HAP-1 (cell line): ENCODE measurements at regions not wholly inside any gene's neighbourhood (a gene's known extent, or its start where the extent isn't known, plus 50 kb on each side); places are given as distances from the start of the nearest gene placed in this dataset.
A peak's percentile ranks its signal among the peaks of the same experiment; 100 is the strongest.

Experiments used
- DNase-seq, 2 experiments: peaks; one replicate each; pipeline ENCODE4 v3.0.0-alpha.2; 2016 to 2020; ENCODE audit warnings: low spot score in 2 of 2
- H3K27me3 ChIP-seq: fragments of 250-450 bp; sonication (Bioruptor Pico); 2 replicates; pipeline ENCODE4 v1.5.1; 2020; ENCODE audit warnings: low read depth, mild to moderate bottlenecking, moderate library complexity
- H3K36me3 ChIP-seq: fragments of 250-450 bp; sonication (Bioruptor Pico); replicated peaks from 2 replicates; pipeline ENCODE4 v1.5.1; 2020; ENCODE audit warnings: mild to moderate bottlenecking
- H3K4me1 ChIP-seq: fragments of 250-450 bp; sonication (Bioruptor Pico); 2 replicates; pipeline ENCODE4 v1.5.1; 2020; ENCODE audit warnings: mild to moderate bottlenecking
- H3K4me3 ChIP-seq: fragments of 250-450 bp; sonication (Bioruptor Pico); 2 replicates; pipeline ENCODE4 v1.5.1; 2020; ENCODE audit warnings: mild to moderate bottlenecking, moderate library complexity
- H3K9me3 ChIP-seq: fragments of 250-450 bp; sonication (Bioruptor Pico); 2 replicates; pipeline ENCODE4 v1.5.1; 2020; ENCODE audit warnings: mild to moderate bottlenecking, moderate library complexity
- in situ Hi-C: fragments of 300-500 bp; cut with MboI; formaldehyde crosslinking; loops from 3 replicates; pipeline ENCODE4 v1.14.3; 2020; ENCODE audit warnings: low sequenced_read_pairs, inconsistent platforms, mixed read lengths

DNA sequence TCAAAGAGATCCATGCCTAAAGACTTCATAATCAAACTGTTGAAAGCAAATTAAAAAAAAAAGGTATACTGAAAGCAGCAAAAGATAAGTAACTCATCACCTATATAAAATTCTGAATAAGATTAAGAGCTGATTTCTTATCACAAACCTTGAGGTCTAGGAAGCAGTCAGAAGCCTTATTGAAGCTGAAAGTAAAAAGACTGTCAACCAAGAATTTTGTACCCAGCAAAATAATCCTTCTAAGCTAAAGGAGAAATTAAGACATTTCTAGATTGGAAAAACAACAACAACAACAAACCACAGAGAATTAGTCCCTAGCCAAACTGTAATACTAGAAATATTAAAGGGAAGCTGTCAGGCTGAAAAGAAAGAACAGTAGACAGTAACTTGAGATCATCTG lies 622.9 kb downstream of the PCDH7 start:
- no peaks in the 10 kb centered on the region for H3K36me3 ChIP-seq
- H3K9me3 ChIP-seq = no peaks in the 10 kb centered on the region
- no peaks in the 10 kb centered on the region for H3K4me1 ChIP-seq
- no peak overlapping the region for H3K4me3 ChIP-seq
- no peak for DNase-seq
- in situ Hi-C loops = no loop called here
- no peaks in the 10 kb centered on the region for H3K27me3 ChIP-seq

DNA sequence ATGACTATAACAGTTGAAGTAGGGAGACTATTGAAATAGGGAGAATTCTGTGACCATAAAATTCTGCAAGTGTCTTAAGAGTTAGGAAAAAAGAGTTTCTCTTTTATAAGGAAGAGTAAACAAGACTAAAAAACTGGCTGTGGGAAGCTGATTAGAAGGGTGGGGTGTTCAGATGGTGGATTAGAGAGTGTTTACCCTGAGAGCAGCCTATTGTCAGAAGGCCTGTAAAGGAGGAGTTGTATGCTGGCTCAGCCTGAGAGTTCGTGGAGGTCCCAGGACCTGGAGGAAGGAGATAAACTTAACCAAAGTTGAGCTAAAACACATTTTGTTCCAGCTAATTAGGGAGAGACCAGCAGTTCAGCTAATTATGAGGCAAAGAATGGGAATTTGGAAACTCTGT lies 629.7 kb downstream of the PCDH7 start:
- in situ Hi-C loops = no loop called here
- Histone ChIP-seq H3K9me3 (no peaks in the 10 kb centered on the region), H3K4me3 (no peak overlapping the region), H3K4me1 (no peaks in the 10 kb centered on the region), H3K27me3 (peaks cover 2% of the 10 kb centered on the region; the same call in 1 of the 2 replicates), H3K36me3 (no peaks in the 10 kb centered on the region)
- DNase-seq = no peak

GRCh38 chr4:31351695-31352094 lies 631.5 kb downstream of the PCDH7 start:
- no peak for DNase-seq
- no peaks in the 10 kb centered on the region for H3K36me3 ChIP-seq
- peaks cover 2% of the 10 kb centered on the region; the same call in 1 of the 2 replicates for H3K27me3 ChIP-seq
- in situ Hi-C loops = no loop called here
- no peak overlapping the region for H3K4me3 ChIP-seq
- no peaks in the 10 kb centered on the region for H3K9me3 ChIP-seq
- no peaks in the 10 kb centered on the region for H3K4me1 ChIP-seq

DNA sequence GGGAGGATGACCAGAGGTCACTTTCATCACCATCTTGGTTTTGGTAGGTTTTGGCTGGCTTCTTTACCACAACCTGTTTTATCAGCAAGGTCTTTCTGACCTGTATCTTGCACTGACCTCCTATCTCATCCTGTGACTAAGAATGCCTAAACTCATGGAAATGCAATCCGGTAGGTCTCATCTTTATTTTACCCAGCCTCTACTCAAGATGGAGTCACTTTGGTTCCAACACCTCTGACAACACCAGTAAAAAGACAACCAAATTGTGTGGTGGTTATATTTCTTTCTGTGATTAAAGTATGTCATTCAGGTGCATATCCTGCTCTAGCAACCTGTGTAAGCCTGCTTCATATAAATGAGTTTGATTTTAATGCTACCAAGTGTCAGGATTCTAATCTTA lies 636.7 kb downstream of the PCDH7 start:
- H3K36me3 ChIP-seq = no peaks in the 10 kb centered on the region
- peaks cover 2% of the 10 kb centered on the region; the same call in 1 of the 2 replicates for H3K27me3 ChIP-seq
- in situ Hi-C loops = no loop called here
- H3K4me1 ChIP-seq = no peaks in the 10 kb centered on the region
- no peak overlapping the region for H3K4me3 ChIP-seq
- no peak for DNase-seq
- H3K9me3 ChIP-seq = no peaks in the 10 kb centered on the region

DNA sequence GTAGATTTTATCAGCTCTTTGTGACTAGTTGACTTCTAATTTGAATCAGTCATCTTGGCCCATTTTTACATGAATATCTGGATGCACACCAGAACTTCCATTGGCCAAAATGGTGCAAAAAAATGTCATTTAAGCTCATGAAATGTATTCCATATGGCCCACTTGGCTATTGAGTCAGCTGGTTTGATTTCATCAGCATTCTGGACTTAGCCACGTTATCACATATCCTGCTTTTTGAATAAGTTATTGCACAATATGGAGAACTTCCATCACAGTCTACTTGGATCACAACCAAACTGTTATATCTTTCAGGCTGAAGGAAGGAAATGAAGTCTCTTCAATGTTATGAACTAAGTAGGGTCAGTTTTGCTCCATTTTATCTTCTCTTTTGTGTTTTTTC lies 640.6 kb downstream of the PCDH7 start:
- DNase-seq = no peak
- Histone ChIP-seq H3K36me3 (no peaks in the 10 kb centered on the region), H3K27me3 (no peaks in the 10 kb centered on the region), H3K4me1 (no peaks in the 10 kb centered on the region), H3K4me3 (no peak overlapping the region), H3K9me3 (no peaks in the 10 kb centered on the region)
- in situ Hi-C loops = no loop called here

DNA sequence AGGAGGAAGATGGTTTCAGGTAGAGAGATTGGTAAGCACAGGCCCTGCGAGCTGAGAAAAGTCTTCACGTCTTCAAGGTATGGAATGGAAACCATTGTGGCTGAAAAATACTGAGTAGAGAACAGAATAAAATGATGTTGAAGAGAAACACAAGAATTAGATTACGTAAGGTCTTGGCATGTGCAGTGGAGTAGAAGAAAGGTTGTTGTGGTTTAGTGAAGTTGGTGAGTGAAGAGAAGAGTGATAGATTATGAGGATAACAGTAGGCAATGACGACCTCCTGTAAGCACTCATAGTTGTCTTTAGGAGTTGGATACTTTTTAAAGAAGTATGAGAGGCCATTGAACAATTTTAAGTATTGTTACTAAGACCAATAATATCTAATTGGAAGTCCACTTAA lies 642.6 kb downstream of the PCDH7 start:
- no peak overlapping the region for H3K4me3 ChIP-seq
- no peak for DNase-seq
- in situ Hi-C loops = no loop called here

DNA sequence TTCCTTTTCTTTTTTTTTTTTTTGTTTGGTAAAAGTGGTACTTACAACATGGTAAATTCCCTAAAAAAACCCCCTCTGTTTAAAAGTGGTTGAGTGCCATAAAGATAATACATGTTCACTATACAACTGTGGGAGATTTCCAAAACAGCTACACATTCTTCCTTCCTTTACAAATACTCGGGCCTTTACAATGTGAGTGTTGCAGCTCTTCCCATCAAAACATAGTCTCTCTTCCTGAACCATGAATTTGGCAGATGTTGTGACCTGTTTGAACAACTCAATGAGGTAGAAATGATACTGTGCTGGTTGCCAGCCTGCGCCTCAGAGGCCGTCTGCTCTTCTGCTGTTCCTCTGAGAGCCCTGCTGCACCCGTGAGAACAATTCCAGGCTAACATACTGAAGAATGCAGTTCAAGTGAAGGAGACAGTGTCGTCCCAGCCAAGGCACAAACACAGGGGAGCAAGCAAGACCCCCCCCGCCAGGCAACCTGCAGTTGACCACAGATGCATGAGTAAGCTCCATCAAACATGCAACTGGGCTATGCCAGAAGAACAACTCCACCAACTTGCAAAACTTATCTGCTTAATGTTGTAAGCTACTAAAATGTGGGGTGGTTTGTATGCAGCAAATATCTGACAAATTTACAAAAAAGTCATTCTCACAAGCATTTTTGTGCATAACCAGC lies 645.0 kb downstream of the PCDH7 start:
- Histone ChIP-seq H3K27me3 (no peaks in the 10 kb centered on the region), H3K36me3 (no peaks in the 10 kb centered on the region), H3K4me1 (no peaks in the 10 kb centered on the region), H3K9me3 (no peaks in the 10 kb centered on the region), H3K4me3 (no peak overlapping the region)
- in situ Hi-C loops = no loop called here
- no peak for DNase-seq

More for the DNA sequence above, 642.6 kb downstream of the PCDH7 start:
- H3K36me3 ChIP-seq = no peaks in the 10 kb centered on the region
- H3K9me3 ChIP-seq = no peaks in the 10 kb centered on the region
- H3K4me1 ChIP-seq = no peaks in the 10 kb centered on the region
- no peaks in the 10 kb centered on the region for H3K27me3 ChIP-seq

- H3K36me3 ChIP-seq = no peaks in the 10 kb centered on the region
- H3K9me3 ChIP-seq = no peaks in the 10 kb centered on the region
- H3K4me1 ChIP-seq = no peaks in the 10 kb centered on the region
- no peak for DNase-seq
- H3K4me3 ChIP-seq = no peak overlapping the region
- H3K27me3 ChIP-seq = no peaks in the 10 kb centered on the region
- in situ Hi-C loops = no loop called here
Observed at GRCh38 chr4:31366041-31366440, 645.9 kb downstream of the PCDH7 start.

DNA sequence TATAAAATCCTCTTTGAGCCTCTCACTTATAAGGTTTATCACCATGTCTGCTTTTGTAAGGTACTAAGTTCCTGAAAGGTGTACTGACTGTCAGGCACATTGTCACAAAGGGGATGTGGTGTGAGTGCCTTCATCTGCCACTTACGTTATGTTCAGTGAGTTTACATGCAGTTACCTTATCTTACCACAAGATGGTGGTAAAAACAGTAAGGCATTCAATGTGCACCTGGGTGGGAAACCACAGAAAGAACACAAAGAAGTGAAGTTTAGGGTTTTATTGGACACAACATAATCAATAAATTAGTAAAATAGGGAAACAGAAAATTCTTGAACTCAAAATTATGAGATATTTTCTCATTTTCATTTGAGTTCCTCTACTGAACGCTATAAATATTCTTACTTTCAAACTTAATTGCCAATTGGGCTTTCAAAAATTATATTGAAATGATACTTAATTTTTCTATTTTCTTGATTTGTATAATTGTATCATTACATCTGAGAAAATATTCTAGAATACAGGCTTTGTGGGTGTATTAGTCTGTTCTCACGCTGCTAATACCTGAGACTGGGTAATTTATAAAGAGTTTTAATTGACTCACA lies 650.8 kb downstream of the PCDH7 start:
- H3K27me3 ChIP-seq = no peaks in the 10 kb centered on the region
- in situ Hi-C loops = no loop called here
- no peaks in the 10 kb centered on the region for H3K9me3 ChIP-seq
- H3K4me1 ChIP-seq = no peaks in the 10 kb centered on the region
- H3K4me3 ChIP-seq = no peak overlapping the region
- peak; percentile 13 to 50 for DNase-seq
- H3K36me3 ChIP-seq = no peaks in the 10 kb centered on the region

GRCh38 chr4:31374256-31374960 lies 654.2 kb downstream of the PCDH7 start:
- no peaks in the 10 kb centered on the region for H3K4me1 ChIP-seq
- no peaks in the 10 kb centered on the region for H3K9me3 ChIP-seq
- H3K4me3 ChIP-seq = no peak overlapping the region
- H3K36me3 ChIP-seq = no peaks in the 10 kb centered on the region
- no peak for DNase-seq
- in situ Hi-C loops = no loop called here
- H3K27me3 ChIP-seq = no peaks in the 10 kb centered on the region

DNA sequence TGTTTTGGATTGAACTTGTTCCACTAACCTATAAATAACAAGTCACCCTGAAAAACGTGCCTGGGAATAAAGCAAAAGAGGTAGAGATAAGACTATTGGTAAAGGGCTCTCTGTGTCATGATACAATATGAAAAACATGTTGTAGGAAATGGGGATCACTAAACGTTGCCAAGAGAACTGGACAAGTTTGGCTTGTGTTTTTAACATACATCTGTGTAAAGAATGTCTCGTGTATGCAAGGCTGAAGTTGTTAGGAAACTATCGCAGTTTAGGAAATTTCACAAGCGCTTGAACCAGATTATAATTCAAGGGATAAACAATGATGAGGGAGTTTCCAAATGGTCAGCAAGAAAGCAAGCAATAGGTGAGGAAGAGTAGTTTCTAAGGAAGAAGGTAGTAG lies 655.8 kb downstream of the PCDH7 start:
- Histone ChIP-seq H3K36me3 (no peaks in the 10 kb centered on the region), H3K4me1 (no peaks in the 10 kb centered on the region), H3K9me3 (no peaks in the 10 kb centered on the region), H3K27me3 (no peaks in the 10 kb centered on the region), H3K4me3 (no peak overlapping the region)
- in situ Hi-C loops = no loop called here
- DNase-seq = no peak

DNA sequence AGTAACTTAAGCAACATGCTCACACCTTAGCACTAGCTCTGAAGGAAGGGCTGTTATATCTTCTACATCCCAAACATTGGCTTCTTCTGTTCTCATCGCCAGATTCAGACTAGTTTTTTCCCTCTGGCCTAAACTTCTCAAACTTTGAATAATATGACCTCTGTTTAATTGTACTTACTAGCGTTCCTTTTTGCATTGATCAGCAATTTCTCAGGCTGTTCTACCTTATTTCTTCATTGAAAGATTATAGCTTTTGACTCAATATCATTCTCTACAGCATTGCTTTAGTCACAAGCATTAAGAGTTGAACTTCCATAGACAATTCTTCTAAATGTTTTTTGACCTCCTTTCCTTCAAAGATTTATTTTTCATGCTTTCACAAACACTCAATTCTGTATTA lies 659.2 kb downstream of the PCDH7 start:
- Histone ChIP-seq H3K36me3 (no peaks in the 10 kb centered on the region), H3K4me3 (no peak overlapping the region), H3K4me1 (no peaks in the 10 kb centered on the region), H3K9me3 (no peaks in the 10 kb centered on the region), H3K27me3 (no peaks in the 10 kb centered on the region)
- in situ Hi-C loops = no loop called here
- DNase-seq = no peak

GRCh38 chr4:31383767-31384166 lies 663.6 kb downstream of the PCDH7 start:
- Histone ChIP-seq H3K27me3 (no peaks in the 10 kb centered on the region), H3K4me3 (no peak overlapping the region), H3K36me3 (no peaks in the 10 kb centered on the region), H3K4me1 (no peaks in the 10 kb centered on the region), H3K9me3 (no peaks in the 10 kb centered on the region)
- no peak for DNase-seq
- in situ Hi-C loops = no loop called here

GRCh38 chr4:31390849-31391248 lies 670.7 kb downstream of the PCDH7 start:
- H3K4me1 ChIP-seq = no peaks in the 10 kb centered on the region
- in situ Hi-C loops = no loop called here
- H3K9me3 ChIP-seq = no peaks in the 10 kb centered on the region
- DNase-seq = no peak
- H3K4me3 ChIP-seq = no peak overlapping the region
- no peaks in the 10 kb centered on the region for H3K27me3 ChIP-seq
- H3K36me3 ChIP-seq = no peaks in the 10 kb centered on the region
